GM18519 (cell line): ENCODE measurements at regions not wholly inside any gene's neighbourhood (a gene's known extent, or its start where the extent isn't known, plus 50 kb on each side); places are given as distances from the start of the nearest gene placed in this dataset.

Source experiments
- ATAC-seq: cut with Tn5 transposase; IDR thresholded peaks from one replicate; pipeline ENCODE4 v1.9.1; 2021; ENCODE audit warnings: mild to moderate bottlenecking, moderate library complexity; ENCODE audit not compliant: unreplicated experiment, low FRiP score

DNA sequence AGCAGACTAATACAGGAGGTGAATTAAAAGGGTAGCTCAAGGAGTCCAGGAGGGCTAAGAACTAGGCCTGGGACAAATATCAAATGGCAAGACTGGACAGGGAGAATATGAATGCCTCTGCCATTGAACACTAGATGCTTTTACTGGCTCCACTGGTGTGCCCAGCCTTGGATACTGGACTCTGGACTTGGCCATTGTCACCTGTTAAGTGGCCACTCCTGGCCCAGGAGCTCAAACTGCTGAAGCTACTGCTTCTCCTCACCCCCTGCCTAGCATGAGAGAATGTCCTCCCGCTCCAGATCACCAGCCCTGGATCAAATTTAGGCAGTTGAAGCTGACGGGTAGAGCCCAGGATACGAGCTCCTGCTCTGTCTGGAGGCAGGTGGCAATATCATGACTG, 170.8 kb downstream of the DDX1 start:
- ATAC-seq = no peak

DNA sequence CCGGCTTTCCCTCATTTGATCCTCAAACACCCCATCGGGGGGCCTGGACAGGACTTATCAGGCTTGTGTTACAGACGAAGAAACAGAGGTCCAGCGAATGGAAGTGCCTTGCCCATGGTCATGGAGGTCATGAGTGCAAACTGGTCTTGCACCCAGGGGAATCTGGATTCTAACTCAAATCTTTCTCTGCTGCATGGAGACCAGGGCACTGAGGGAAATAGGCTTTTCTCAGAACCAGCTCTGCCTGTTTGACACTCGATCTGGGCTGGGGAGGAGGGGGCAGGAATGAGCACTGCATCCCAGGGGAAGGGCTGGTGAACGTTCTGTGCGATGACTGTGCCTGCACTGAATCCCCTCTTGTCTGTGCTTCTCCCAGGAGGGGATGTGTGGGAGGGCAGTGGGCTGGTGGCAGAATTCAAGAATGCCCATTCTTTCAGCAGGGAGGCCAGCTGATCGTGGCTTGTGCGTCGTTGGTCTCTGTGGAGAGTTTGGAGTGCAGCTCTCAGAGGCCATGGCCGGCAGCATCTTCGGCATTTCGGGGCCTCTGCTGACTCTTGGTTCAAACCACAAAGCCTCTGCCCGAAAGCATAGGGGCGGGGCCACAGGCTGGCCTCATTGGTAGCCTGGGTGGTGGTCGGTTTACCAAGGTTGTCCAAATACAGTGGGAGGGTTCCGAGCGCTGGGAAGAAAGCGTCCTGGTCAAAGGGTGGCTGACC, 171.6 kb downstream of the DDX1 start:
- ATAC-seq = no peak

DNA sequence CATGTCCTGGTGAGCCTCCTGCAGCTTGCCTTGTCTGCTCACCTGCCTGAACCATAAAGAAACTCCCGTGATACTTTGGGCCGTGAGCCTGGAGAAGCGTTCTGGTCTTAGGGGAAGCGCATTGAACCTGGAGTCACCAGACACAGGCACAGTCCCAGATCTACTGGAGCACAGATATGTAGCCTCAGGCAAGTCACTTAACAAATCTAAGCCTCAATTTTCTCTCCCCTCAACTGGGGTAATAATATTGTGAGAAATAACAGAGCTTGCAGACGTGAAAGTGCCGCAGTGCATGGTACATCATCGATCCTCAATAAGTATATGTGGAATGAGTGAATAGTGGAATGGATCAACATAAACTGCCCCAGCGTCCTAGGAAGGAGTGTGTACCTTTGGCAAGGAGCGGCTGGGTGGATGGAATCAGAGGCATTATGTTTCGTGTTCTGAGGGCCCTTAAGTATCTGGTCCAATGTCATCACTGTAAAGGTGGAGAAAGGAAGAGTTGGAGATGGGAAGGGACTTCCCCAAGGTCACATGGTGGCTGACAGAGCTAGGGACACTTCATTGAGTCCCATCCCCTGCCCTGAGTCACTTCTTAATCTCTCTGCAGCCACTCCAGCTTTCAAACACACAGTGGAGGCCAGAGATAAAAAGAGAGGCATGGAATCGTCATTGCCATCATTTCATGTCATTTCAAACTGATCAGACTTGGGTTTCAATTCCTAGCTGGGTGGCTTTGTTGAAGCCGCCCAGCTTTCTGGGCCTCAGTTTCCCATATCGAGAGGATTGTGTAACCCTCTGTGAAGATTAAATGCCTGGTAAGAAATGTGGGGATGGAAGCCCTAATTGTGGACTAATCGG, 172.4 kb downstream of the DDX1 start:
- no peak for ATAC-seq

DNA sequence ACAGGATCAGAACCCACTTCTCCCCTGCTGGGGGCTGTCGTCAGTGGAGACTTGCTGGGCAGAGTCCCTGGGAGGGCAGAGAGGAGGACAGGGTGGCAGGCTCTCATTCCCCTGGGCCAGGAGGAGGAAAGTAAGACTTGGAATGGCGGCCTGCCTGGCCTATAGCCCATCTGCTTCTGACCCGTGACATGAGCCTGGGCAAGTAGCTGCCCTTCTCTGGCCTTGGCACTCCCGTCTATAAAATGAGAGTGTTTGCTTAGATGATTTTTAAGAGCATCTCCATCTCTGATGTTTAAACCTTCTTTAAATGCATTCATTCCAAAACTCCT, 173.0 kb downstream of the DDX1 start:
- no peak for ATAC-seq

DNA sequence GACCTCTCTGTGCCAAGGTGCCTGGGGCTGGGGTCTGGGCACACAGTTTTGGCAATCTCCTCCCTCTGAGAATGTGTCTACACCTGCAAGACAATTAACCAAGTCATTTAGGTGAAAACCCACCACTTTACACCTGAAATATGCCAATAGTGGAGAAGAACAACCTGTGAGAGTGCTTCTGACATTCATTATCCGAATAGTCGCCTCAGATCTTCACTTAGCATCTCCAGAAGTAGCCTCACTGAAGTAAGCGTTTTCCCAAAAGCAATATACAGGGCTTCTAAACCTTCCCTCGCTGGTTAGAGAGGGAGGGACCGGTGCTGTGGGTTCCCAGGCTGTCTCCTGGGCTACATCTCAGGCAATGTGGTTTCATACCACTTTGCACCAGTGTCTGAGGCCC, 173.5 kb downstream of the DDX1 start:
- no peak for ATAC-seq

DNA sequence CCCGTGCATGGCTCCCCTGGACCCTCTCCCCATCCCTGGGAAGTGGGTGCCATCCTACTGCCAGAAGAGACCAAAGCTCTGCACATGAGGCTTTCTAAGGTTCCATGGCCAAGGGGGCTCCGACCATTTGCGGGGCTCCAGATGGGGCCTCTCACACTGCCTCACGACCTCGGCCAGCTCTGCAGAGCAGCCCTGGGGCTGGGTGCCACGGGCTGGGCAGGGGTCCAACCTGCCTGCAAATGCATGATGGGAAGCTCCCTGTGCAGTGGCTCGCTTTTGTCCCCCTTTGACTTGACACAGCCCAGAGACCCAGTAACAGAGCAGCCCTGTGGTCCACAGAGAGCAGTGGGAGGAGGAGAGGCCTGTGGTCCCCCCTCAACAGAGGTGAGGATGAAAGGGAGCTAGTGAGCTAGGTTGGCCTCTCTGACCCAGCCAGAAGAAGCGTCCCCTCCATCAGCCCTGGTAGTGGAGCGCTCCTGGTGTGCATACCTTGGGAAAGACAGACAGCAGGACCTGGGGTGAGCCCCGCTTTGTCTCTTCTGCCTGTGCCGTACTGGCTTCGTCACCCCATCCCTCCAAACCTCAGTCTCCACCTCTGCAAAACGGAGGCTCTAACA, 174.1 kb downstream of the DDX1 start:
- ATAC-seq = no peak

DNA sequence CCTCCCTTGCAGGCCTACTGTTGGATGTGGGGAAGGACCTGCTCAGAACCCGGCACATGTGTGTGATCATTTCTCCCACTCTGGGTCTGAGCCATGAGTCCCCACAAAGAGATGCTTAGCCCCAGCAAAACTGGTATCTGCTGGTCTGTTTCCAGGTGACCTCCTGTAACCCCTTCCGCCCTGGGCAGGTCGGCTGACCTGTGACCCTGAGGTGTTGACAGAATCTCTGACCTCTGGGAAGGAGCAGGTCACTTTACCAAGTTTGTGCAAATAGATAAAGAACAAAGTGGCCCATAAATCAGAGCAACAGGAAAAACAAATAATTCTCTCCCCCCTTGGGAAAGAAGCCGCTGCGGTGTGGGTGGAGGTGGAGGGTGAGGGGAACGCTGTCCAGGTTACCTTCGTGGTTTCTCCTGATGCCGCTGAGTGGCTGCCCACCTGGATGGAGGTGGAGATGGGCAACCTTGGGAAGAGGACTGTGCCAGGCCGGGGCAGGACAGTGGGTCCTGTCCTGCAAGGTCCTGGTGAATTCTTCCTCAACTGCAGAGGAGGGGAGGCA, 174.0 kb upstream of the MYCN start:
- no peak for ATAC-seq

DNA sequence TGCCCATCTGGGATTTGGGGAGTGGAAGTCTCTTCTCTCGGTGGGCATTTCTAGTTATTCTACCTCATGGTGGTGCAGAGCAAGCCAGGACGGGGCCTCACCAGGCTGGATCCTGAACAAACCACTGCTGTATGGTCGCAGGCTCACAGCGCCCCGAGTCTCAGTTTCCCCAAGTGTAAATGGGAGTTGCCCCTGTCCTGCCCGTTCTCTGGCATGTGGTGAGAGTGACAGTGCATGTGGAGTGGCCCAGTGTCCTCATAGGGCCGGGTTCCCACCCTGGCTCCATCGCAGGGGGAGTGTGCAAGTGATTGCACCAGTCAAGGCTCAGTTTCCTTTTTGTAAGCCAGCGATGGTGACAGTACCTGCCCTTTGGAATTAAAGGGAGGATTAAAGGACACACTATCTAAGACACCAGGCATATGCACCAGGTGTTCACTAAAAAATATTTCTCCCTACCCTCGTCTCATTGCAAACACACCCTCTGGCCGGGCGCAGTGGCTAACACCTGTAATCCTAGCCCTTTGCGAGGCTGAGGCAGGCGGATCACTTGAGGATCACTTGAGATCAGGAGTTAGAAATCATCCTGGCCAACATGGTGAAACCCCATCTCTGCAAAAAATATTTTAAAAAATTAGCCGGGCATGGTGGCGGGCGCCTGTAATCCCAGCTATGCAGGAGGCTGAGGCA, 173.3 kb upstream of the MYCN start:
- ATAC-seq = no peak

DNA sequence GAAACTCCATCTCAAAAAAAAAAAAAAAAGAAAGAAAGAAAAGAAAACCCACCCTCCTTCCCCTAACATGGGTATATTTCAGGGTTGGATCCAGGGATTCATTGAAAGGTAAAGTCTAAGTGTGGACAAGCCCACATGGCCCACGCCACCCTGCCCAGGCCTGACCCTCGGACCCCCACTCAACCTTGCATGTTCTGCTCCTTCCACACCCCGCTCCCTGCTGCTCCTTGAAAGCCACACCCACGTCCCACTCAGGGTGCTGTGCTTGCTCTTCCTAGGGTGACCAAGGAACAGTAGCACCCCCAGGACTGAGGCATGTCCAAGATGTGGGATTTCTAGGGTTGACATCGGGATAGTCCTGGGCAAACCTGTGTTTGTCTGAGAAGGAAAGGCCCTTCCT, 172.7 kb upstream of the MYCN start:
- no peak for ATAC-seq

DNA sequence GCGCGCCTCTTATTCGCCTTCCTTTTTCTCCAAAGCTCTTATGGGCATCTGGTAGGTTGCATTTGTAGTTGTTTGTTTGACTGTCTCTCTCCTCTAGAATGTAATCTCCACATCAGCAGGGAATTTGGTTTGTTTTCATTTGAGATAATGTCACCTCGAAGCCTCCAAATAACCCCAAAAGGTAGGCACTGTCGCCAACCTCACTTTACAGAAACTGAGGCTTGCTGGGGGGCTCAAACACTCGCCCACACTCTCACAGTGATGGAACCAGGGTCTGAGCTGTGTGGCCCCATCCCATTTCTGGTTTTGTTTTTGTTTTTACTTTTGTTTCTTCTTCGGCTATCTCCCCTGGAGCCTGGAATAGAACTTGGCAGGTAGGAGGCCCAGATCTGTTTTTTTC, 172.2 kb upstream of the MYCN start:
- no peak for ATAC-seq

DNA sequence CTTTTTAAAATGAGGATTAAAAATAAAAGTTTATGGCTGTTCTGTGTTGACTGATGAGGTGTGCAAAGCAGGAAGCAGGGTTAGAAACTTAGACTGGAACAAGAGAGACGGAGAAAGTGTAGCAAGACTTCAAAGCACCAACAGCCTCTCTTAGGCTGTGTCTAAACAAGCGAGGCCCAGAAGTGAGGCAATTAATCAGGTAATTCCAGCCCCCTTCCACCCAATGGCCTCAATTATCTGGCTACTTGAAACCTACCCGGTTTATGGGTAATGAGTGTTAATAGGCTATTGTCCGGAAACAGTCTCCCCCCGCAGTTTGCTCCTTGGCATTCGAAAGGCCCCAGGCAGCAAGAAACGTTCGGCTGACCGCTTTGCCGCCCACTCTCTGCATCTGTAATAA, 171.7 kb upstream of the MYCN start:
- ATAC-seq = no peak

DNA sequence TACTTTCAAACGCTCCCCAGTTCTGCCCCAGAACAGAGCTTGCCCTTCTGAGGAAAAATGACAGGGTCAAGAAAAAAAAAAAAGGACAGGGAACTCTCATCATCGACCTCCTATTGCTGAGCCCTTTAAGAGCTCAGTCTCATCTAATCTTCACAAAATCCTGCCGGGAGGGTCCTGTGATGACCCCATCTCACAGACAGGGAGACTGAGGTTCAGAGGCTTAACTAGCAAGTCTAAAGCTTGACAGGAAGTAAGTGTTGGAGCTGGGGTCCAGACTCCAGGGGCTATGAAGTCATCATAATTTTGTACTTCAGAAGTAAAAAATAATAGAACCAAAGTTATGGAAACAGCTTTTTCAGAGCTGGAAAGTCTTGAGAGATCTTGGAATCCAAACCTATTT, 171.1 kb upstream of the MYCN start:
- ATAC-seq = no peak

DNA sequence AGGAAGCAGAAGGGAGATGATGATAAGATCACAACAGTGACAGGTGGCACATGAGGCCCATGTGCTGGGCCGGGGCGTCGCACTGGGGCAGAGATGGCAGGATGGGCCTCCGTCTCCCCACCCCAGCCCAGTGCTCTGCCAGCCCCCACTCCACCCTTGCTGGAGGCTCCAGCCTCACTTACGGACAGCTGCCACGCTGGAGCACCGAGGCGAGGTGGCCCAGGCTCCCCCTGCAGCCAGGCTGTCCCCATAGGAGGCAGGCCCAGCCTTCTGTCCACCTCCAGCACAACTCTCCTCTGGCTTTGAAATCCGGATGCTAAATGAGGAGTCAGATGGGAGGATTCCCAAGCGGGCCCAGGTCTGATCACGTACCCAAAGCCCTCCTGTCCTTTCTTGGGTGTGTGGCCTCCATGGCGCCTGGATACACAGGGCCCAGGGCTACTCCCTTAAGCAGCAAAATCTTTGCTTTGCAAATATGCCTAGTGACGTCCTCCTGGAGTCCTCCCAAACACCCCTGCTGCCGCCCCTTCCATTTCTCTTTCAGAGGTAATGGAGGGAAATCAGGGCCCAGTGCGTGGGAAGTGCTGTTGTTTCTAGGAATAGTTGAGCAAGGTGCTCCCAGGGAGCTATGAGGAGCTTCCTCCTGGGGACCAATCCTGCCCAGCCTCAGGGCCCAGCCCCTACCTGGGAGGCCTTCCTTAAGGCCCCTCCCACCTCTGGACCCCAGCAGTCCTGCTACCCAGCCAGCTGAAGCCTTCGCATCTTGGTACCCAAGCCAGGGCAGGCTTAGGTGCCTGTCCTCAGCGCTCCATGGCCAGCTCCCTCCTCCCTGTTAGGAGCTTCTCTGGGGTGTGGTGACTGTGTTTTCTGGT, 170.4 kb upstream of the MYCN start:
- no peak for ATAC-seq

DNA sequence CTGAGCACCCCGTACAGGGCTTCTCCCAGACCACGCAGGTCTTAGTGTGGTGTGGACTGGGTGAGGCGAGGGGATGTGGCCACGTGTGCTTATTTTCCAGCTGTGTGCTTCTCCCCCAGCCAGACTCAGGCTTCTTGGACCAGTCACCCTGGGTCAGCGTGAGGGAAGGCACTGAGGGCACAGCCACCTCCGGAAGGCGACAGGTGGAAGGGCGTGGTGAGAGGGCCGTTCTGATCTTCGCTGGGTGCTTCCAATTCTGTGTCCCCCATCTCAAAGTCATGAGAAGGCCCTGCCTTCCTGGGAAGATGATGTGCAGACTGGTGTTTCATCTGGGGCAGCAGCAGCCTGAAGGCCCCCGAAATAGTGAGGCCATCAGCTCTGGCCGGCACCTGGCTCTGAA, 169.7 kb upstream of the MYCN start:
- ATAC-seq = no peak

DNA sequence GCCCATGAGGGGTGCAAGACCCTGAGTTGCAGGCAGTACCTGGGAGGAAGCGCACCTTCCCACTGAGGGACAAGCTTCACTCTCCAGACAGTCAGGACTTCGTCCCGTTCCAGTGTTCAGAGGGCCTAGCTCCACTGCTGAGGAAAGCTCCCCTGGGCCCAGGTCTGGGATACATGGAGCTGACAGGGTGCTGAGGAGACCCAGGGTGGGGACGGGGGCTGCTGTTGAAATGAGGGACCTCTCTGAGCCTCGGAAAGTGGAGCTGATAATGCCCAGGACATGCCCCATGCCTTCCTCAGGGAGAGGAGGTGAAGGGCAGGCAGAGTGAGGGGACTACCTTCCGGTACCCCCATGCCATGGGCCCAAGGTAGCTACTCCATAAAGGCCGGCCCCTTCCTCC, 169.2 kb upstream of the MYCN start:
- no peak for ATAC-seq

DNA sequence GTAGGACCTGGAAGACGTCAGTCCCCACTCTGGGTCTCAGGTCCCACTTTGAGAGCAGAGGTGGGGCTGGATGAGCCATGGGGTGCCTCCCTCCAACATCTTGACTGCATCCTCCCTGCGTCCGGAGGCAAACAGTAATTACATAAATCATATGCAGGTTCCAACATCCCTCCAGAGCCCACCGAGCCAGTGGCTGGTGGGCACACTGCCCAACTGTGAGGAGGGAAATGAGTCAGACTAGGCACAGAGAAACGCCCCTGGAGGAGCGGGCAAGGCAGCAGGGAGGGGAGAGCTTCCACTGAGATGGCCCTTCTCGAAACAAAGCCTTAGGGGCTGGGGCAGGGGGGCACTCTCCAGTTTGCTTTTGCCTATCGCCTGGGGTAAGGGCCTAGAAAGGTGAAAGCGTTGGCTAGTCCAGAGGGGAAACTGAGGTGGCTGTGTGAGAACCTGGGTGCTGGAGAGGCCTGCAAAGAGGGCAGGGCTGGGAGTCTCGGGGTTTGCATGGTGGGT, 168.2 kb upstream of the MYCN start:
- no peak for ATAC-seq

DNA sequence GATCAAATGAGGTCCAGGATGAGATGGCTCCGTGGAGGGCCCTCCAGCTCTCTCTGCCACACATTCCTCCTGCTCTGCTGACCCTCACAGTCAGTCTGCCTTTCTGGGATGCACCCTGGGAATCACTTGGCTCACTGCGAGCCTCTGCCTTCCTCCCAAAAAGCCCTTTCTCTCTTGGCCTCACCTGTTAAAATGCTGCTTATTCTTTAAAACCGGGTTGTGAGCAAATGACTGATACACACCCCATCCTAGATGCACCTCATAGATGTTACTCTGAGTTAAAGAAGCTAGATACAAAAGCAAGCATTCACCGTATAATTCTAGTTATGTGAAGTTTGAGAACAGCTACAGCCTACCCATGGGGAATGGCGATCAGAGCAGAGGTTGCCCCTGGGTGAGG, 167.7 kb upstream of the MYCN start:
- ATAC-seq = no peak

DNA sequence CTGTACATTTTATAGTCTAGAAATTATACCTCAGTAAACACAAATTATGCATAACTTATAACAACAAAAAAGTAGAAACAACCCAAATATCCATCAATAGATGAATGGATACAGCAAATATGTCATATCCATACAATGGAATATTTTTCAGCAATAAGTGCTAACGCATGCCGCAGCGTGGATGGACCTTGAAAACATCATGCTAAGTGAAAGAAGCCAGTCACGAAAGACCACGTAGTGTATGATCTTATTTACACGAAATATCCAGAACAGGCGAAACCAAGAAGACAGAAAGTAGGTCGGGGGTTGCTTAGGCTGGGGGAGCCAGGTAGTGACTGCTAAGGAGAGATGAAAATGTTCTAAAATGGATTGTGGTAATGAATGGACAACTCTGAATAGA, 167.1 kb upstream of the MYCN start:
- no peak for ATAC-seq

DNA sequence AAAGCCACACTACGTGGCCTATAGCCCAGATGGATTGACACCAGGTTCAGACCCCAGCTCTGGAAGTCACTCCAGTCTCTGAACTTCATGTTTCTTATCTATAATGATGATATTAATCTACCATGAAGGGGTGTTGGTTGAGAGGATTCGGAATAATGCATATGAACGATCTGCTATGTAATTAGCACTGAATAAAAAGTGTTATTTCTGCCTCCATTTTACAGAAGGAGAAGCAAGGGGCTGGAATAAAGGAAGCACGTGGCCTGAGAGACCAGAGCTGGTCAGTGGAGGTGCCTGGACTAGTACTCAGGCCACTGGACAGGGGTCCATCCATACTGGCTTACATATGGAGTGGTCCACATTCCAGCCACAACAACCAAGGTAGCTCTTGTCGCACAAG, 166.5 kb upstream of the MYCN start:
- ATAC-seq = no peak
